Hematopoietic multipotent progenitor cell treated with erythropoietin and hydrocortisone succinate and interleukin-3 and kit ligand, for 6 days (in vitro differentiated cells): ENCODE measurements at regions not wholly inside any gene's neighbourhood (a gene's known extent, or its start where the extent isn't known, plus 50 kb on each side); places are given as distances from the start of the nearest gene placed in this dataset.

Experiments
- DNase-seq: peaks from one replicate; pipeline ENCODE4 v3.0.0-alpha.2; 2015

- no peak for DNase-seq
Observed at GRCh38 chr13:82938644-82939043, 943.6 kb downstream of the SLITRK1 start.

DNA sequence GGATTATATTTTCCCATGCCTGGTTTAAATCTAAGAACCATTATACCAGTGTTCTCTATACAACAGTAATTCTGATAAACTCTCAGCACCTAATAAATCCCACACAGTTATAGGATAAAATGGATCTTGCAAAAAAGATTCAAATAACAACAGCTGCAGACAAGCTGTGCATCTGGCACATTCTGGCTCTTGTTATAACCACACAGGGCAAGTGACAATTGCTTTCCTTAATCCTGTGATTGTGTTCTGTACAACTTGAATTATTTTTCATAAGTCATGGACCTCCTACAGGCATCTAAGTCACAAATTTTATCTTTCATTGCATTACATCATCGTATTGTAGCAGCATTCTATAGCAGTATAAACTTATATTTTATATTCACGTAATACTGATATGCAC lies 948.3 kb downstream of the SLITRK1 start:
- DNase-seq, result no peak

- DNase-seq, result no peak
Observed at GRCh38 chr13:82925114-82925513, 957.2 kb downstream of the SLITRK1 start.

GRCh38 chr13:82917984-82918383 lies 964.3 kb downstream of the SLITRK1 start:
- DNase-seq, result no peak

GRCh38 chr13:82912564-82912963 lies 969.7 kb downstream of the SLITRK1 start:
- DNase-seq, result no peak

DNA sequence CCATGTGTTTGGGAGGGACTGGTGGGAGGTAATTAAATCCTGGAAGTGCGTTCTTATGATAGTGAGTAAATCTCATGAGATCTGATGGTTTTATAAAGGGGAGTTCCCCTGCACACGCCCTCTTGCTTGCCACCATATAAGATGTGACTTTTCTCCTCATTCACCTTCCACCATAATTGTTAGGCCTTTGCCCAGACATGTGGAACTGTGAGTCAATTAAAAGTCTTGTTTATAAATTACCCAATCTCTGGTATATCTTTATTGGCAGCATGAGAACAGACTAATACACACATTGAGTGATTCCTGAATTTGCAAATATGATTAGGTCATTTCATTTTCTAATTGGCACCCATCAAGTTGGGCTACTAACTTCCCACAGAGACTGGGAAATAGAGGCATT lies 977.2 kb downstream of the SLITRK1 start:
- DNase-seq, result no peak

GRCh38 chr13:82900453-82900852 lies 981.8 kb downstream of the SLITRK1 start:
- no peak for DNase-seq

DNA sequence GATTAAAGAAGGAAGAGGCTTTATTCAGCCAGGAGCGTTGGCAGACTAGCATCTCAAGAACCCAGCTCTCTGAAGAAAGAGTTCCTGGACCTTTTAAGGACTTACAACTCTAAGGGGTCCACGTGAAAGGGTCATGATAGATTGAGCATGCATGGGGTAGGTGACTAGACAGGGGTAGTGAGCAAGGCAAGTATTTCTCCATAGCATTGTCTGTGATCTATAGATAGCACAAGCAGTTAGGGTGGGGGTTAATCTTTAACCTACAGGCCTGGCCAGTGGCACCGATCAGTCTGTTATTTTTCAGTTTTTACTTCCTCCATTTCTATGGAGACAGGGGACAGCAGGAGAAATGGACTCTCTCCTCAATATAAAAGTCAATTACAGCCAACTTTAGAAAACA lies 983.7 kb downstream of the SLITRK1 start:
- DNase-seq, result peak; percentile 31

- no peak for DNase-seq
Observed at GRCh38 chr13:82879921-82880320, 1002.4 kb downstream of the SLITRK1 start.

DNA sequence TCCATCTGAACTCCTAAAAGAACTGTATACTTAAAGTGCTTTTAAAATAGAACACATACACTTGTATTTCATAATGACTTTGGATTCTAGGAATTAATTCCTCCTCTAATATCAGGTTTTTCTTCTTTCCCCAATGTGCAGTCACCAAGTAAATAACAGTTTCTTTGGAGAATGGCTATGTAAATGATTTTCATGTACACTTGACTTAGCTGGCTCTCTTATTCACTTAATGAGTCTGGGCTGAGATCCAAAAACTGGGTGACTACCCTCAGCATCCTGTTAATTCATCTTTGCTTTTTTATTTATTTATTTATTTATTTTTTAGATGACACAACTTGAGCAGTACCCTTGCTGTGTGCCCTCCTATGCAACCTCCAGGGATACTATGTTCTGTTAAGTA lies 1003.7 kb downstream of the SLITRK1 start:
- DNase-seq, result no peak

DNA sequence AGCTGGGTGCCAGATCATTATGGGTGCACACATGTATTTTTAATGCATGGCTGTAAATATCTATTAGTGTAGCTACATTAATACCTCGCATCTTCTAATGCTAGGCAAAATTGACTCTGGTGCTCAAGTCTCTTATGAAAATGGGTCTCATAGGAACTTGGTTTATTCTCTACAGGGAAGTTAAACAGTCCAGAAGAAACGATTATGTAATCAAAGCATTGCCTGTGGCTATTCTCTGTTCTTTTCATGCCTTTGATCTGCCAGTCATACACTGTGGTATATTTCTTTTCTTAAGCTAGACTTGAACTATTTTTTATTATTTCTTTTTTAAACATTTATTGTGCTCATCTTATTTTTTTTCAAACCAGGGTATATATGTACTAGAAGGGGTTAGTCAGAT lies 1015.0 kb downstream of the SLITRK1 start:
- no peak for DNase-seq

DNA sequence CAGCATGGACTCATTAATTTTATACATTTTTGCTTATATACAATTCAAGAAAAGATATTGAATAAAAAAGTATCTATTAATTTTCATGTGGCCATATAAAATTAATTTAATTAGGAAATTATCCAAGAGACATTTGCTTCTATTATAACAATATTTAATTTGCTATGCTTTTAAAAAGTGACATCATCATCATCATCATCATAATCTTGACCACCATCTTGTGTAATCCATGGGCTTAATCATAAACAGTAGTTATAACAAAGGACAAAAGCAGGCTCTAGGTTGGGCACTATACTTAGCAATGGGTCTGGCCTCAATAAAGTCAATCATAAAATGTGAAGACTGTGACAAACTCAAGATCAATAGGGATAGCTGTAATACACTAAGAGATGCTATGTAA lies 1031.6 kb downstream of the SLITRK1 start:
- no peak for DNase-seq

DNA sequence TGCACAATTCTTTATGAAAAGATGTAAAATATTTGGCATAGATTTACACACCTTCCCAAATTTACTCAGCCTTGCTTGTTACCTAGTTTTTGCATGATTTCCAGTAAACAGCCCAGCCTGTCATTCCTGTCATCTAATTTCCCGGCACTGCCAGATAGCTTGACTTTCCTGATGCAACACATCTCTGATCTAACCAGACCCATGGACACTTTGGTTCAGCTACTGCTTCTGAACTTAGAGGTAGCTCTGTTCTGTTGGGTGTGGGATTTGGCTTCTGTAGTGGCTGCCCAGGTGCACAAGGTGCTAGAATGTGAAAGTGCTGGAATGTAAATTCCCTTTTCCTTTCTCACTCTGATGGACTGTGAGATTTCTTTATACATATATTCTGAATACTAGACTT lies 1033.5 kb downstream of the SLITRK1 start:
- DNase-seq, result no peak

GRCh38 chr13:82847595-82847994 lies 1034.7 kb downstream of the SLITRK1 start:
- no peak for DNase-seq

- DNase-seq, result no peak
Observed at GRCh38 chr13:82833923-82834322, 1048.4 kb downstream of the SLITRK1 start.

- DNase-seq, result no peak
Observed at GRCh38 chr13:82829040-82829439, 1053.2 kb downstream of the SLITRK1 start.

DNA sequence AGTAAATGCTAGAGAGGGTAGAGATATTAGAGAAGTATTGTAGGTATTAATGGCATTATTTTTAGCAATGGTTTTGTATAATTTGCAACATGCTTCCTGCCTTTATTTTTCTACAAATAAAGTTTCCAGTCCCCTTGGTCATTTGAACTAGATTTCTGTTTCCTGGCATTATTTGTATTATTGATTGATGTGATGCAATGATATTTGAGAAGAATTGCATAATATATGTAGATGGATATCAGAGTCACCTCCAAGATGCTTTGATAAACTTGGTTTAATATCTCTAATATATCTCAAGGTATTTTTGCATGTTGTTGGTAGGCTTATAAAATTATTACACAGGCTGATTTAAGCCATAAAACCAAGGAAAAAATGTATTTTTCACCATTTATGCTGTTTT lies 1054.5 kb downstream of the SLITRK1 start:
- no peak for DNase-seq

DNA sequence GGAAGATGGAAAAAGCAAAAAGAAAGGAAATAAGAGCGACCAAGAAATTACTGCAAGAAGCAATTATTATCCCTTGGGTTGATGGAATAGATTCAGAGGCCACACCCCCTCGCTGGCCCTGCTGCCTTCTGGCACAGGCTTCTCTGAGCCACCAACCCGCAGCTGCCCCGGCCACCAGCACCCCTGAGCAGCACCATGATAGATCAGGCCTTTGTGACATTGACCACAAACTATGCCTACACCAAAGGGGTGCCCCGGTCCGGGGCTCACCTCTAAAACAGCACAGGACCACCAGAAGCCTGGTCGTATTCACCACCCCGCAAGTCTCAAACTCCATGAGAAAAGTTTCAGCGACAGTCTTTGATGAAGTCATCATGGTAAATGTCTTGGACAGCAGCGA lies 1059.3 kb downstream of the SLITRK1 start:
- DNase-seq, result no peak

DNA sequence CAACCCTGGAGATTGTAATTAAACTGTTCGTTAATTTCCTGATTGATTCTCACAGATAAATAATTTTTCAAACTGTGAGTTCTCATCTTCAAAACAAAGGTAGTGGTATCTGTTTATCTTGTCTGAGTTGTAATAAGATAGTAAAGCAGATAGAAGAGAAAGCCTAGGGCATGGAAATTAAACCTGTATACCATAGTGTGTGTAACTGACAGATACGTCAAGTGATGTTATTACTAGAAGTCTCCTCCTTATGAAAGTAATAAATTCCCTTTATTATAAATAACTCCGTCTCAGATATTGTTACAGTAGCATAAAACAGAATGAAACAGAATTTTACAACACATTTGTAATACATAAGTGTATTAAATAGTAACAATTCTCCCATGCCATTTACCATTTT lies 1065.1 kb downstream of the SLITRK1 start:
- no peak for DNase-seq

- no peak for DNase-seq
Observed at GRCh38 chr13:82815791-82816190, 1066.5 kb downstream of the SLITRK1 start.

DNA sequence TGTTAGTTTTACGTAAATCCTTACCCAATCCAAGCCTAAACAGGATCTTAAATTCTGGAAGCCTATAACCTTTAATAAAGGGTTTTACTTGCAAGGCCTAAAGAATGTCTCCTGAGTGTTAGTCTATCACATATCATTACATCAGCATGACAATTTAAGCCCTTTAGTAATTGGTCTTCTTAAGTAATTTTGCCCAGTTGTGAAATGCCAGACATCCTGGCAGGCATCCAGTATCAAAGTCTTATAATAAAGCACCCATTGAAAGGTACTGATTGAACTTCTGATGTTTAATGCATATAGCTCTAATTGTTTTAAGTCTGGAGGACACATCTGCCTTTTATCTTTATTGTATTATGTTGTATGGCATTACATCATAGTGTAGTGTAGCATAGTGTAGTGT lies 1078.9 kb downstream of the SLITRK1 start:
- DNase-seq, result no peak

DNA sequence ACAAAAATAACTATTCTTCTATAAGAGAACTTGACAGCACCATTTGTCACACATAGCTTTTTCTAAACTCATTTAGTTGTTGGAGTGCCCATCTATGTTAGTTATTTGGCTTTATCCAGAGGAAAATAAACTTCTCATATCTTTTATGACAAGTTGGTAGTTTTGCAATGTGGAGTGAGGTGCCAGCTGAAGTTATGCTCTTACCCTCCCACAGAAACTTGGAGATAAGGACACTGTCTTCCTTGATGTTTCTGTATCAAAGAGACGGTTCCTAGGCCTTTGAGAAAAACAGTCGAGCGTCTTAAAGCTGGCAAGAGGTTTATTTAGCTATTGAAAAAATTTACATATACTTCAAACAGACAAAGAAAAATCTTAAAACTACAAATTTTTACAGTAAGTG lies 1079.7 kb downstream of the SLITRK1 start:
- DNase-seq, result no peak

DNA sequence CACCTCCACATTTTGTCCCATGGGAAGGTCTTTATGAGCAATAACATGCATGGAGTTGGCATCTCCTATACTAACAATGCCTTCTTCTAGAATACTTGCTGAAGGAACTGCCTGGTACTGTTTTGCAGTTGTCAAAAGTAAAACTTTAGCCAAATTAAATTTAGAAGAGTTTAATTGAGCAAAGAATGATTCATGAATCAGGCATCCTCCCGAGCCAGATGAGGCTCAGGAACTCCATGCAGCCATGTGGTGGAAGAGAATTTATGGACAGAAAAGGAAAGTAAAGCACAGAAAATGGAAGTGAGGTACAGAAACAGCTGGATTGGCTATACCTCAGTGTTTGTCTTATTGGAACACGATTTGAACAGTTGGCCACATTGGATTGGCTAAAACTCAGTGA lies 1081.9 kb downstream of the SLITRK1 start:
- DNase-seq, result no peak

- no peak for DNase-seq
Observed at GRCh38 chr13:82797876-82798275, 1084.4 kb downstream of the SLITRK1 start.

DNA sequence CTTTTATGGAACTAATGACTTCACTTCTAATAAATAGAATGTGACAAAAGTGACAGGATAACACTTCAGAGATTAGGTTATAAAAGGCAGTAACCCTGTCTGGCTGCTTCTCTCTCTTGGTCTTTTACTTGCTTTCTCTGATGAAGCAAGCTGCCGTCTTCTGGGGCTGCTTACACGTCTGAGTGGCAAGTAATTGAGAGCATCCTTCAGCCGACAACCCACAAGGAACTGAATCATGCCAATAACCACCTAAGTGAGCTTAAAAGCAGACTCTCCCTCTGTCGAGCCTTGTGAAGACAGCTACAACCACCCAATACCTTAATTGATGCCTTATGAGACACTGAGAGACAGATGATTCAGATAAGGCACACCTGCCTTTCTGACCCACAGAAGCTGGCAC lies 1091.2 kb downstream of the SLITRK1 start:
- no peak for DNase-seq

DNA sequence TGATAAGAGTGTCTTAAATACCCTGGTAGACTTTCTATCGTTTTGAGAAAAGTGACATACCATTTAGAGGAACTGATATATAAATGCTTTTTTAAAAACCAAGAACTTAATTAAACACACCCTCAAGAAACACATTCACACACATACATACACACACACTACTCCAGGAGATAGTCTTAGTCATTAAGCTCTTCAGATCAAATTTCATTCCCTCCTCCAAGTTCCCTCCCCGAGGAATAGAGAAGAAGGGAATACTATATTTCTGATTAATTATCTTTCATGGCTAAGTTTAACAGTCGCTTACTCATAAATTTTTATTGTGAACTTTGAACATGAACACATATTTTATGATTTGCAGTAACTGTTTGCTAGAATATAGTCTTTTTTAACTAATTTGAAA lies 1109.5 kb downstream of the SLITRK1 start:
- DNase-seq, result peak; percentile 2
